HG02938 (cell line): ENCODE measurements at regions not wholly inside any gene's neighbourhood (a gene's known extent, or its start where the extent isn't known, plus 50 kb on each side); places are given as distances from the start of the nearest gene placed in this dataset.

Source experiments
- ATAC-seq: cut with Tn5 transposase; IDR thresholded peaks from one replicate; pipeline ENCODE4 v1.9.1; 2021; ENCODE audit warnings: mild to moderate bottlenecking, moderate library complexity; ENCODE audit not compliant: unreplicated experiment

DNA sequence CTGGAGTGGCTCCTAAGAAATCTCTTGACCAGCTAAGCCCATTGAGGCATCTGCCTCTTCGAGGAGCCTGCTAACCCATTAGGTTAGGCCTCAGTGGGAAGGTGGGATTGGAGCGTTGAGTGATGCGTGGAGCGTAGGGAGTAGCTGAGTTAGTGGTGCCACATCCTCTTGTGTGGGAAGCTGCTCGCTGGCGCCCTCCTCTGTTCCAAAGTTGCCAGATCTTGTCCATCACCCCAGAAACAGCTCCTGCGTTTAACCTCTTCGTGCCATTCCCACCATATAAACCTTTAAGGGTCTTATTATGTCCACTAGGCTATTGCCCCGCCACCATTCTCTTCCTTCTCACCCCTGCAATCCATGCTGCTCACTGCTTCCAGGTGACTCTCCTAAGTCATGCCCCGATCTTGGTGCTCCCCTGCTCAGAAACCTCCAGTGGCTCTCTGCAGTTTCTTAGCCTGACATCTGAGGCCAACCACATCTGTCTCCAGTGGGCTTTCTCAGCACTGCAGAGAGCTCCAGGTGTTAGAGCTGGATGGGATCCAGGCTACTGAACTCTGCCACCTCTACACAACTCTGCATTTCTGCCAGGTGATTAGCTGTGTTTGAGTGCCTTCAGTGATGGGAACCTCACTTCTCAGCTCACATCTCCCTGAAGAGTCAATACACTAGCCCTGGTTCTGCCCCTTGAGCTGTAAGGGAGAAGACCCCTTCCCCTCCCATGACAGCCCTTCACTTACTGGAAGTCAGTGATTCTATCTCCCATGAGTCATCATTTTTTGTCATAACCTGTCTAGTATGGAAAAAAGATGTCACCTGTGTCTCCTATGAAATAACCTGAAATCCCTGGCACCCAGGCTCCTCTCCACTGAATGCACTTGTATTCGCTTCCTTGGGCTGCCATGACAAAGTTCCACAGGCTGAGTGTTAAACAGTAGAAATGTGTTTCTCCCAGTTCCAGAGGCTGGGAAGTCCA is 65.0 kb upstream of the FGFR2 start:
- ATAC-seq, result no peak

GRCh38 chr10:121662531-121662930 is 64.3 kb upstream of the FGFR2 start:
- no peak for ATAC-seq

- ATAC-seq, result no peak
These were observed 63.2 kb upstream of the FGFR2 start for GRCh38 chr10:121661451-121661851.

- ATAC-seq, result no peak
These were observed 61.0 kb upstream of the FGFR2 start for GRCh38 chr10:121659236-121659635.

GRCh38 chr10:121658611-121659010 is 60.4 kb upstream of the FGFR2 start:
- ATAC-seq, result no peak

- ATAC-seq, result no peak
These were observed 59.9 kb upstream of the FGFR2 start for GRCh38 chr10:121658111-121658510.

DNA sequence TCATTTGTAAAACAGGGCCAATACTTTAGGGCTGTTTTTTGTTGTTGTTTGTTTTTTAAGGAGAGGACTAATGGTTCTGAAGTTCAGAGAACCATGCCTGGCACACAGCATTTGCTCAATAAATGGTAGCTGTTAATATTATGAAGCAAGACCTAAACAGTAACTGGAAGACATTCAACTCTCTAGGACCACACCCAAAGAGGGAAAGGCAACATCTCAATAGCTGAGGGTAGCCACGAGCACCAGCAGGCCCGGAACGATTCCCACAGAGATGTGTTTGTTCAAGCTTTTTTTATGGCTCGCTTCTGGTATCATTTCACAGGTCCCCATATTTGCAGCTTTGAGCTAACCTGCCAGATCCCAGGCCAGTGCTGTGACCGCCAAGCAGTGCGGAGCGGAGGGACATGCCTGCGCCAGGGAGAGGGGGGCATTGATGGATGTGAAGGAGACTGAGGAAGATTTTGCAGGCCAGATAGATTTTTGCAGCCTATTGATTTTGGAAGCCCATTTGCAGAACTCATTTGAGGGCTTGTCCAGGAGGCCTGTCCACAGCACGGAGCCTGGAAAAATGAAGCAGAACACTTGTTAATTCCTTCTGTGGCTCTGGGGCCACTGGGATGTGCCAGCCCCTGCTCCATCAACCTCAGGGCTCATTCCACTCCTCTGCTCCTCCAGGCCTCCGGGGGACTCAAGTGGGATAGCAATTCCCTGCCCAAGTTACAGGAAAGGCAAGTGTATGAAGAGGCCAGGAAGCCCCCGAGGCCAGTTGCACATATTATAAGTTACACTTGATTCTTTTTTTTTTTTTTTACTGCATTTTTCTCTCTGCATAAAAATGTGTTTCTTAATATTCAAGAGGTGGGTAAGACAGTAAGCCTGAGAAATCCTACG is 57.3 kb upstream of the FGFR2 start:
- no peak for ATAC-seq

DNA sequence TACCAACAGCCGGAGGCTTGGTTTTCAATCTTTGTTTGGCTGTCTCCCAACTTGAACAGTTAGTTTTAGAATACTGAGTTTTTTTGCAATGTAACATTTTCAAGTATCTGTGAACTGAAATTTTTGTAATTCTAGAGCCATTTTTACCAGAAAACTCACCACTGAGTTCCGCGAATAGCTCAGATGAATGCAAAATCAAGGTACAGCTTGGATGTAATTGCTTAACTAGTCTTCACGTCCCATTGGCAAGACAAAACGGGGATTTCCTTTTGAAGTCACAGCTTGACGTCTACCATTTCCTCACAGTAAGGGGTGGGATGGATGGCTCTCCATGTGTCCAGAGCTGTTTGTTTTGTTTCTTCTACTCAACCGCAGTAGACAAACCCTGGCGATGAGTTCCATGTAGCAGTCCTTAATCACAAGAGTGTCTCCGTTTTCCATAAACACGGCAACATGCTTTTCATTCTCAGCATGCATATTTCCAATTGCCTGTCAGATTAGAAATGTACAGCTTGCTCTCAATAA is 55.8 kb upstream of the FGFR2 start:
- no peak for ATAC-seq

- ATAC-seq, result no peak
These were observed 55.4 kb upstream of the FGFR2 start for GRCh38 chr10:121653608-121654007.

DNA sequence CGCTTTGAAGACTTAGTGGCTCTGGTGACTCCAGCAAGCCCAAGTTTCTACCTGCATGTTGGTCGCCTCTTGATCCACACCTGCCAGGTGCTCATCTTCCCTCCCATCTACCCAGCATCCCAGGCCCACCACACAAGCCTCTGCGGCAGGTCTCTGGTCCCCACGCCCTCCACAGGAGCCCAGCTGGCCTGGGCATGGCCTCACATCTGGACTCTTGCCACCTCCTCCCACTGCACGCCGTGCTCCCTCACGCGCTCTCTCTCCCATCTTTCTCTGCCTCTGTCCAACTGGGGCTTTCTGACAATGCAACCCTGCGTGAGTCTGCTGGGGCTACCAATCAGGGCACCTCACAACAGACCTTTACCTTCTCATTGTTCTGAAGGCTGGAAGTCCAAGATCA is 50.2 kb upstream of the FGFR2 start:
- no peak for ATAC-seq

GRCh38 chr10:121648059-121648458 is 49.8 kb upstream of the FGFR2 start:
- ATAC-seq, result no peak
